T1000 (cell line): ENCODE measurements at regions not wholly inside any gene's neighbourhood (a gene's known extent, or its start where the extent isn't known, plus 50 kb on each side); places are given as distances from the start of the nearest gene placed in this dataset.

Experiments
- DNase-seq: peaks from one replicate; lab custom pipeline; 2025; ENCODE audit warnings: mixed read lengths; lab: John Stamatoyannopoulos, UW

DNA sequence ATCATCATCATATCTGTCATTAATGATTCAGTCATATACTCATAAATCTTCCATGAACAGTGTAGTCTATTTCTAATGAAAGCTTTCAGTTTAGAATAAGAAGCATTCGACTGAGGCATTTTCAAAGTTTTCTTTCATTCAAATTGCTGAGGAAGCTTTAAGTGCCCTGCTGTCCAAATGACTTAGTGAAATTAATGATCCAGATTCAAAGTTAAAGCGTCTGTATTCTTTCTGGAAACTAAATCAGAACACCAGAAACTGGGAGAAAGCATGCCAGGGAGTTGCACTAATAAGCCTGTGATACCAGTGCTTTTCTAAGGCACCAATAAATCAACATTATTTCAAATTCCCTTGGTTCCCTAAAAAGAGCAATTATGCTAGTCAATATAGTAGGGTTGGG is 367.8 kb upstream of the ANO5 start:
- no peak for DNase-seq

DNA sequence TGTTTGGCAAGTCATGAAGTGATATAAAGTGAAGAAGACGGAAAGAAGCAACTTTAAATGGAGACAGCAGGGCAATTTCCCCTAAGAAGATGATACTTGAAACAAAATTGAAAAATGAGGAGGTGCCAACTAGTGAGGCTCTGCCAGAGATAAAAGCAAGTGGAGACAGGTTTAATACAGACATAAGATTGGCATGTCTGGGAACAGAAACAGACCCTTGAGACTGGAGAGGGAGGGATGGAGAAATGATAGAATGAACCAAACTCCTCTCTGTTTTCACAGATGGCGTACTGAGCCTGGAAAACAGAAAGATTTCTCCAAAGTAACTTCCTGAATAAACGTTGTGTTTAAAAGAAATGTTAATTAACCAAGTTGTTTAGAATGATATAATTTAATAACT is 354.5 kb upstream of the ANO5 start:
- no peak for DNase-seq

DNA sequence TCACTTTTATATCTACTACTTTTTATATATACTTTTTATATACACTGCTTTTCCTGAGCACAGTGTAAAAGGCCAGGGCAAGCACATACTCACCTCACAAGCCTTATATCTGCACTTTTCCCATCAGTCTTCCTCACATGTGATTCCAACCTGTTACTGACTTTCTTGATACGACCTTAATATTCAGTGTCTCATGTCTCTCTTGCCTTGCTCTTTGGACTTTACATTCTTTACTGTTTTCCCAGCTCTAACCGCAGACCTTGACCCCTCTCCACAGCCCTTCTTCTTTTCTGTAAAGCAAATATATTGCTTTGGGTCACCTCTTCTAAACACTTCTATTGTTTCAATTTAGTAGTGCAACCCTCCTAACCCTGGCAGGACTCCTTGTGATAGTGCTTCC is 353.1 kb upstream of the ANO5 start:
- DNase-seq, result no peak

DNA sequence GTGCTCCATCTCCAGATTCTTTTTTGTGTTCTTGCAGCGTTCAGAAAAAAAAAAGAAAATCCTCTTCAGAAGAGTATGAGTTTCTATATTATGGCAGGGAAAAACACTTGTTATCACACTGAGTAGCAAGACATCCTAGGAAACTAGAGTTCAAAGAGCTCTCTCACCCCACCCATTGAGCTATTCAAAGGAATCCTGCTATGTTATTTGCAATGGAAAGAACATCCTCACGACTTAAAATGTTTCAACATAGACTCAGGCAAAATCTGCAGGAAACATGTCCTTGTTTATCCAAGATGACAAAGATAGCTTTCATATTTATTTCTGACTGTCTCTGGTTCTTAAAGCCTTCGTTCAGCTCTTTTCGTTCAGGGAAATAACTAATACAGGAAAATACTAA is 331.6 kb upstream of the ANO5 start:
- DNase-seq, result no peak

DNA sequence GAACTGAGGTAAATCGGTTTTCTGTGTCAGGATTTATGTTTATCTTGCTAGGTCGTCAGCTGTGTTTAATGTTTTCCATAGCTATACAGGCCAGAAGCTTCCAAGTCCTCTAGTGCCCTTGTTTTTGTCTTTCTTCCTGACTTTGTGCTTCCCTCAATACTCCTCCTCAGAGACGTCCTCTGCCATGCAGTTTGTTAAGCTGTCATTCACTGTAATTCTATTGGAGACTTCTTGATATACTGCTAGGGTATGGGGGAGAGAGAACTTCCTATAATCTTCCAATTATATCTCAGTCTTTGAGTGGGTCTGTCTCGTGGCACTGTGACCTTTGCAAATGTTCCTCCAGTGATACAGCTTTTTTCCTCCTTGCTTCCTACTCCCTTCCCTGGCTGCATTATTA is 327.3 kb upstream of the ANO5 start:
- DNase-seq, result no peak

DNA sequence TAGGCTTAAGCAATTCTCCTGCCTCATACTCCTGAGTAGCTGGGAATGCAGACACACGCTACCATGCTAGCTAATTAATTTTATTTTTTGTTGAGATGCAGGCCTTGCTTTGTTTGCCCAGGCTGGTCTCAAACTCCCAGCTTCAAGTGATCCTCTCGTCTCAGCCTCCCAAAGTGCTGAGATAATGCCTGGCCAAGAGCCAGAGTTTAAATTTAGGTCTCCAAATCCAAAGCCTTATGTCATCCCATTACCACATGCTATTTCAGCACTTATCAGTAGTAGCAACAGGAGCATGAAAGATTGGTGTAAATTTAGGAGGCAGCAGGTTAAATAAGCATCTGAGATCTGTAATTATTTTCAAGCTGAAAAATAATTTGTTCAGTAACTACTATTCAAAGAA is 326.1 kb upstream of the ANO5 start:
- no peak for DNase-seq

DNA sequence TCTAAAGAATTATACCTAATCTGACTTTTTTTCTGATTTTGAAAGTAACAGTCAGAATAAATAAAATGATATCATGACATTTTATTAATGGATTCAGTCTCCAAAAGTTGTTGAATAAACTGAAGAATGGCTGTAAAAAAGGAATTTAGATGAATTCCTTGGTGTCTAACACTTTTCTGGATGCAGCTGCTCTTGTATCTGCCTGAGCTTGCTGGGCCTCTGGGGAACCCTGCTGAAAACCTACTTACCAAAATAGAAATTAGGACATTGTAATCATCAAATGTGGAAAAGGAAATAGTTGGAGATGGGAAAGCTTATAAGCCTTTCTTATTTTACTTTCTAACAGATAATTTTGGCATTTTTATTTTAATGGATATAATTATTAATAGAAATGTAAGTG is 315.7 kb upstream of the ANO5 start:
- DNase-seq, result no peak

DNA sequence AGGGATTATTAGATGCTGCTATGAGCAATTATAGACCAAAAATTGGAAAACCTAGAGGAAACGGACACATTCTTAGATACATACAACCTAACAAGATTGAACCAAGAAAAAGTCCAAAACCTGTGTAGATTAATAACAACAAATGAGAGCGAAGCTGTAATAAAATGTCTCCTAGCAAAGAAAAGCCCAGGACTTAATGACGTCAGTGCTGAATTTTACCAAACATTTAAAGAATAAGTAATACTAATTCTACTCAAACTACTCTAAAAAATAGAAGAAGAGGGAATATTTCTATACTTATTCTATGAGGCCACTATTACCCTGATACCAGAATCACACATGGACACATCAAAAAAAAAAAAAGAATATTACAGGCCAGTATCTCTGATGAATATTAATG is 309.5 kb upstream of the ANO5 start:
- DNase-seq, result no peak

DNA sequence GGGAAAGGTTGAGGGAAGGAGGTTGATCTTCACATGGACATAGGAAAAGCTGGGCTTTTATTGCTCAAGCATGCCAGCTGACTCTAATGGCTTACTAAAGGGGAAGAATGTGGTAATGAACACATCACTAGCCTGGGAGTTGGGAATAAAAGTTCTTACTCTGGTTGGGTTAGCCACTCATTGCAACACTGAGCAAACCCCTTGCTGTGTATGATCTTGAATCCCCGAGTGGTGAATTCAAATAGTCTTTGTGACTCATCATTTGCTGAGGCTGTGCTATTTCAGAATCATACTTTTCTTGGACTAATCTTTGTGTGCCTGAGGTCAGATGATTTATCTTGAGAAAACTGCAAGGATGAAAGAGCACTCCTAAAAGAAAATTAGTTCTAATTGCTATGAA is 304.1 kb upstream of the ANO5 start:
- peak; percentile 5 for DNase-seq

DNA sequence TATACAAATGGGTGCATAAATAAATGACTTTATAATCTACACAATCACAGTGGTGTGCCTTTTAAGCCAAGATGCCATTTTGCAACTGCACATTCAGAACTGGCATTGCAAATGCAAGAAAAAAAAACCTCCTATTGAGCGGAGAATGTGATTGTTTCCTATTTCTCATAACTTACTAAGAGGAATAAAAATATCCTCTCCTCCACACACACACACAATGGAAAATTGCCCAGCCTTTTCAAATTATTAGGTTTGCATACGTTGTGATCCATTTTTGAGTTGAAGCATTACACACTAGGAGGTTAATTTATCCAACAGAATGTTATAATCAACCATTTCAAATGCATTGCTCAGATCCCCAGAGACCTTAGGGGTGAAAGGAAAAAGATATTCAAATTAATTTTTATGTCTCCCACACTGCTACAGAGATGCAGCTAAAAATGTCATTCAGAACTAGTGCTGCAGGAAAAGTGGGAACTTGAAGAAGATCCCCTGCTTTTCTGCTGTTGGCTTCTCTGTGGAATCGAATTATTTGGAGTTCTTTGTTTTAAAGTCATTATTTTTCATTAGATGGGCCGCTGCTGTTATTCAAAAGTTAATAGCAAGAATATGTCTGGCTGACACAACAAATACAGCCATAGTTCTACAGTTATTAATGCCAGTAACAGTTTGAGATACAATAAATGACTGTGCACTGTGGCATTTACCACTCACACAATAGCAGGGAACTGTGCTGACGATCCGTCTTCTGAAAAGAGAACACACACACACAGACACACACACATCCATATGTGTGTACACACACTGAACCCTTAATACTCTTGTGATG is 299.9 kb upstream of the ANO5 start:
- DNase-seq, result no peak

DNA sequence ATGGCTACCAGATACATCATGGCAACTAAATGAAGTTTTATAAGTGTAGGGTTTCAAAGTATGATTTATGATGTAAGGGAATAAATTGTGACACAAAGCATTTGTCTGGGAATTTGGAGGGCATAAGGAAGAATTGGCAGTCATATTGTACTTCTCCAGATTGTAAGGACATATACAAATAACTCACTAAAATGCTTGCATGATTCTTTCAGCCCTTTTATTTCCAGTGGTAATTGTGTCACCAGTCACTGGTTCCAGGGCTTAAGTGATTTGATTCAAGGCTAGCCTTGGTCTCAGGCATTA is 299.4 kb upstream of the ANO5 start:
- no peak for DNase-seq

DNA sequence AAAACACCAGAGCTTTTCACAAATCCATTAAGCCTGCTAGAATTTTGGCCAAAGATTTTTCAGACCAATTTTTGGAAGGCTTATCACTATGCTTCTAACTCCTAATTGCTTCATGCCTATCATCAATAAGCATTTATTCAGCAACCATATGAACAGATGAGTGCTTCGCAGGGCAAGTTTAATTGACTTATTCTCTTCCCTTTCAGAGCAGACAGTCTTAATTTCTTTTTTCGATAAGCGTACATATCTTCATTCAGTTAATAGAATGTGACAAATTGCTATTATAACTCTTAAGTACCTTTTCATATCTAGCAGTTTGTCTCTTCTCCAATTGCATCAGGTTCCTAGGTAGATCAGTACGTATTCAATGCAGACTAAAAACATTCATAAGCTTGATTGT is 298.4 kb upstream of the ANO5 start:
- DNase-seq, result no peak

DNA sequence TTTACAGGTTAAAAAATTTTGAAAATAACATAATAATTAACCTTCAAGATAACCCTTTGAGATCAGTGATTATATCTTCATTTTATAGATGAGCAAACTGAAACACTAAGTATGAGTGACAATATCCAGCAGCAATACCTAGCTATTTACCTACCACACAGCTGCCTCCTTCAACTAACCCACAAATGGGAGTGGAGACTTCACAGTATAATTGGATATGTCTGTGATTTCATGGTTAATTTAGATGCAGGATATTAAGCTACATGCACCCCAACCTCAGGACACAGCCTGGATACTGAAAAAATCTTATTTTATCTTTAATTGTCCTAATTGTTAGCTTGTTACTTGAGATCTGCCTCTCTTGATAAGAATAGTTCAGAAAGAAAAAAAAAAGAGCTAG is 297.2 kb upstream of the ANO5 start:
- DNase-seq, result no peak

DNA sequence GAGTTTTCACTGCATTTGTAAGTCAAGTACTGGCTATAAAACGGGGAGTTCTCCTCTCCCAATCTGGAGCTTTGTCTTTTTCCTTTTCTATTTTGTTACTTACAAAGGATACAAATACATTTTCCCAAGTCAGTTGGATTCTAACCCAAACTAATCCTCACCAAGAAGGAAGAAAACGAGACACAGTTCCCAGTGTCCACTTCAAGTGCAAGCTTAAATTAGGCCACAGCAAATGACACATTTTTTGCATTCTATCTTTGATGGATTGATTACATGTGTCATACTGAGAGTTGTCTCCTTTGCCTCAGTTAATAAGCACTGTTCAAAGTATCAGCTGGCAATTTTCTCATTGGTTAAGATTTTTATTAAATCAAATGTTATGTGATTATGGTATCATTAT is 296.7 kb upstream of the ANO5 start:
- DNase-seq, result no peak

DNA sequence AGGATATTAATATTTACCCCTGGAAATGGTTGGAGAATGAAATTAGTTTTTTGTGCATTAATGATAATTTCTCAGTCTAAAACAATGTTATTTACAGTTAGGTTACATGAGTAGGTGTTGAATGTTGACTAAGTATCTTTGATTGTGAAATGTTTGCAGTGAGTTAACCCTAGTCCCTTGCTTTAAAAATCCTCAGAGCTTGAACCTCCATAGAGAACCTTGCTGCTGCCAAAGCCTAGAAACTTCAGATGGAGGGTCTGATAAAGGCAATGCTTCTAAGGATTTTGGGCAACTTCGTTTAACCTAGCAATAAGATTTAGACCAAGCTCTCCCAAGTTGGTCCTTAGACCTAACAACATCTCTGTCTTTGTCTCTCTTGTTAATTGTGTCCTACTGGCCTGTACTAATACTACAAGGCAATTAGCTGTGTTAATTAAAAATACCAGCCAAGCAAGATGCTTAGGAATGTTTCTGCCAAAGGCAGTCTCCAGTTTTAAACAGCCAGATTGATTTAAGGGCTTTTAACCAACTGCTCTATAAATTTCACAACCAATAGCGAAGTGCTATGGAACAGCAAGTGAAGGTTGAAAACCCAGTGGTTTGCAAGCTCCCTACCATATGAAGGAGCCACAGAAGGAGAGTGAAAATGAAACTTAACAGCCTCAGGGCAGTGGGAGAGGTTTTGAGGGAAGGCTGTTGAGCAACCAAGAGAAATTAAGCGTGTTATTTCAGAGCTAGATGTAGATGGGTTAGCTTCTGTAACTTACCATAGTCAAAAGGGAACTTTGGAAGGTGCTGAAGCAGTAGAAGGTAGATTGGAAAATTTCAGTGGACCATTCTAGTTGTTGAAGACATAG is 295.9 kb upstream of the ANO5 start:
- DNase-seq, result no peak

DNA sequence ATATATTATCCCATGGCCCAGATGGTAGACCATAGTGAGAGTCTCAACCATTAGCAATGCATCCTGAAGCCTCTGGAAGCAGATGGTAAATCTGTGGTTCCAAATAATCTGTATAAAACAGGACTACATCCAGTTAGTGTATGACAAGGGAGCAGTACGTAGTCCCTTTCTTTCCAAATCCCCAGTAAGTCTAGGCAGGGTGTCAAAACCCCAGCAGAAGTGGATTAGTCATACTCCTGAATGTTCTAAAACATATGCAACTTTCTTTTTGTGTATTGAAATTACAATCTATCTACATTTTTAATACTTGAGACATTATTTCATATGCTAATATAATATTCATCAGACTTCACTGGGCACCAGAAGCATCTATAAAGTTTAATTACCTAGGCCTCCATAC is 295.1 kb upstream of the ANO5 start:
- no peak for DNase-seq

DNA sequence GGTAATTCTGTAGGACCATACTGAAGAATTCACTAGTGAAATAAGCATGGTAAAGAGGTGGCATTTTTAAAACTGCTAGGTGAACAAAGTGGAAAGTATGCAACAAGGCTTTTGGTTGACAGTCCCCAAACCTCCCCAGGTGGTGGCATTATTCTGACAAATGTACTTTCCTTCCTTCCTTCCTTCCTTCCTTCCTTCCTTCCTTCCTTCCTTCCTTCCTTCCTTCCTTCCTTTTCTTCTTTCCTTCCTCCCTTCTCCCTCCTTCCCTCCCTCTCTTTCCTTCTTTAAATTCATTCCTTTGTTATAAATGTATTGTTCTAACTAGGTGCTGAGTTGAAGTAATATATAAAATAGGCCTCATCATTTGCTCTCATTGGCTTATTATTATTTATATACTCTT is 284.7 kb upstream of the ANO5 start:
- no peak for DNase-seq

DNA sequence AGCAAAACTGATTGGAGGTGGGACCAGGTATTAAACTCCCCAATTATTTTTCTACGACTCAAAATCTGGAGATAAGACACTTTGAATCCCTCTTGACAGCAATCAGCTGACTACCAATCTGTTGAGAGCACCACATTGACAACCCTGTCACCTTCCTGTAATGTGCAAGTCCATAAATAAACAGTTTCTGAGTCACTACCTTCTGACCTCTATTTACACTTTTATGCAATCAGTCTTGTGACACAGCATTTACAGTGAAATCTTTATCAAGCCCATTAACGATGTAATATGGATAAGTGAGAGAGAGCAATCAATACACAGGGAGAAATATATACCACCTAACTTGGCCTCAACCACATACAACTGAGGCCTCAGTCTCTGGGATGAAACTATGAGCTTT is 283.7 kb upstream of the ANO5 start:
- DNase-seq, result no peak

DNA sequence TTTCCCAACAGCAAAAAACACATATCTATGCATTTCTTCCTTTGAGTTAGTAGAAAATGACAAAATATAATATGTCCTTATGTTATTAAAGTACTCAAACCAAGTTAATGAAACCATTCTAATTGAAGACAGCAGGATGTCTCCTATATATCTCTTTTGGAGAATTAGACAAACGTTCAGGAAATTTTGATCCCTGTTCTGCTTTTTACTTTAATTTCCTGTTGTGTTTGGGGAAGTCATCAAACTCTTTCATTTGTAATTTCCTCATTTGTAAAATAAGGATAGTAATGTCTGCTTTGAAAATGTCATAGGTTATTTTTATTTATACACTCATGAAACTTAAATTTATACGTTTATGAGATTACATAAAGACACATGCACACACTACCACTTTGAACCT is 281.8 kb upstream of the ANO5 start:
- DNase-seq, result no peak

DNA sequence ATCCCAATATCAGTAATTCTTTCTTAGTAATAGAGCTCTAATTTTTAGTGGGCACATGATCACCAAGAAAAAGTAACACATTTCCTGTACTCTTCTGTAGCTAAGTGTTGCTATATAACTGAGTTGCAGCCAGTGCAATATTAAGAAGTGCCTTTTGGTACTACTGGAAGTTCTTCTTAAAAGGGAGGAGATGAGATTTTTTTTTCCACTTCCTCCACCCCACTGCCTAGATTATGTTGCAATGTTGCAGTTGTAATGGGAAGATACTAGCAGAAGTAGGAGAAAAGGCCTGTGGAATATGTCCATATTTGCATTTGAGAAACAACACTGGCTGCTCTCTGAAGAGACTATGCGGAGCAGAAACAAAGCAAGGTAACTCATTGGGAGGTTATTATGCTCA is 280.6 kb upstream of the ANO5 start:
- DNase-seq, result no peak

DNA sequence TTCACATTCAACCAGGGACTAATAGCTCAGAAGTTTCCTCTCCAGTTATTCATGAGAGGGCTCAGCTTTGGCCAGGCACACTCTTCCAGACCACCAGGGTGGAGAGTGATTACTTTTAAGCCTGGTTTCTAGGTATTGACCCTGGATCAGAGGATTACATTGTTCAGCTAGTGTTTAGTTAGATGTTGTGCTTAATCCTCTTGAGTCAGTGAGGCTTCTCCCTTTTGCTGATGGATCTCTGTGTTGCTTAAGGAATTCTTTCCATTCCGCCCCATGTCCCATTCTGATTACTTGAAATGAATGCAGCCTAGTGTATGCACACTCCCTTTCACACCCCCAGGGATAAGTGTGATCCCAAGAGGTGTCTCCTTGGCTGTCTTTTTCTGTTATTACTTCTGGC is 271.7 kb upstream of the ANO5 start:
- DNase-seq, result no peak

DNA sequence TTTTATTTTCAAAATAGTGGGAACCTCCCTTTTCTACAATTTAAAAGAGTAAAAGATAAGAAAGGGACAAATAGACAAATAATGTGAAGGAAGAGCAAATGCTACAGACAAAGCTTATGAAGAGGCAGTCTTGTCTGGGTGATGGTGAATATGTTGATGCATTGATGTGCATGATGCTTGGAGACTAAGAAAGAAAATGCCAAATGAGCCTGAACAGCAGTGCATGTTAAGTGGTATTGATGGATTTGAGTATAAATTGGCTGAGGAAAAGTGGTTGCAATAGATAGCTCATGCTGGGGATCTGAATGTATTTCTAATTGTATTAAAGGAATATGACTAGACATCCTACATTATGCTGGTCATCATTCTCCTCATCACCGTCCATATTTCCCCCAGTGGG is 268.6 kb upstream of the ANO5 start:
- no peak for DNase-seq

DNA sequence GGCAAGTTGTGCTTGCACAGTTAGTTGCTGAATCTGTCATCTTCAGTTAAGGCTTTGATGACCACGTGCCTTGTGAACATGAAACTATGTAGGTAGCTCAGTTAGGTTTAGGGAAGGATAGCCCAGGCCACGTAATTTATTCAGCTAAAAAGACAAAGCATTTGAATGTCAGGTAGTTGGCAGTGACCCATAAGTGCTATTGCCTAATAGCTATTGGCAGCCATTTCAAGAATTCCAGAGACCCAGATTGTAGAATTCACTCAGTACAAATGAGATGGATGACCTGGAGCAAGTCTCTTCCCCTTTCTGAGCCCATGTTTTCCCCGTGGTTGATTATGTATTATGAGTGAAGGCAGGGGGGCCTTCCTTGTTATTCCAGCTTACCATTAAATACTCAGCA is 265.3 kb upstream of the ANO5 start:
- DNase-seq, result no peak

DNA sequence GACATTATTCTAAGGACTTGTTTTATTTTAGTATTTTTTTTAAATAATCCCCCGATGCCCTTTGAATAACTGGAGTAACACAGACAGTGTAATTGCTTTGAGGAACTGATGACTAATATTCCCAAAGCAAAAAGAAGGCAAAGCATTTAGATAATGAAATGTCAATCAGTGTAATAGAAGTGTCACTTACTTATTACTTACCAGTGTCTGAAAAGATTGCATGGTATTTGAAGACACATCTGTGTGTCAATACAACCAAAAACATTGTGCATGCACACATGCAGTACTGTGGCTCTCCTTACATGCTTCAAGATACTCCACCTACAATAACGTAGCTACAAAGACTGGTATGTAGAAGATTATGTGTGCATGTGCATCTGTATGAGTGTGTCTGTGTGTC is 264.0 kb upstream of the ANO5 start:
- DNase-seq, result no peak
